ENCODE measurements at regions not wholly inside any gene's neighbourhood (a gene's known extent, or its start where the extent isn't known, plus 50 kb on each side); places are given as distances from the start of the nearest gene placed in this dataset.
"Not testable (repeated sequence)": the region's sequence is repeated elsewhere in the genome, so short reads cannot be mapped to it uniquely, and the experiment has no call there.

DNA sequence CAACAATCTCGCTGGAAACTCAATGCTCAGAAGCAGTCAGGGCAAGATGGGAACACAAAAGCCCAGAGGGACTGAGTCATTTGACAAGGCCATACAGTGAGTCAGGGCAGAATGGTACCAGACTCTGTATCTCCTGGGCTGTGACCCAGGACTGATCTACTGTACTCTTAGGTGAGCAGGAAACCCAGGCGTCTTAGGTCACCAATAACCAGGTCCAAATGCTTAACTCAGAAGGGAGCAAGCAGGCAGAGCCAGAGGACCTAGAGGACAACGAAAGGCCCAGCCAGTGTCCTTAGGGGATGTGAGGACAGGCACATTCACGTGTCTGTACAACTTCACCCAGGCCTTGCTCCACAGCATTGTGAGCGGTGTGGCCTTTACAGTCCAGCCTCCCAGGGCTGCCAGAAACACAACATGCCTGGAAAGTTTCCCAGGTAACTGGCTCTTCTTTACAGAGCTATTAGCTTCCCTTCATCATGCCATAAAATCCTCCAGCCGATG, 69.9 kb downstream of the ARL6IP4 start:
- H3K27me3 Mint-ChIP-seq (ENCODE audit: low read depth, poor library complexity) = peaks cover 9% of the 10 kb centered on the region
- H3K4me1 Mint-ChIP-seq = peaks cover 19% of the 10 kb centered on the region
- H3K27ac Mint-ChIP-seq = peak overlapping the region; percentile 6
- no peaks in the 10 kb centered on the region for H3K9me3 Mint-ChIP-seq
- no peaks in the 10 kb centered on the region for H3K36me3 Mint-ChIP-seq (ENCODE audit: low read depth)
- H3K4me3 Mint-ChIP-seq = no peak overlapping the region
- DNase-seq = no peak
- TF ChIP-seq, protein P1, sequence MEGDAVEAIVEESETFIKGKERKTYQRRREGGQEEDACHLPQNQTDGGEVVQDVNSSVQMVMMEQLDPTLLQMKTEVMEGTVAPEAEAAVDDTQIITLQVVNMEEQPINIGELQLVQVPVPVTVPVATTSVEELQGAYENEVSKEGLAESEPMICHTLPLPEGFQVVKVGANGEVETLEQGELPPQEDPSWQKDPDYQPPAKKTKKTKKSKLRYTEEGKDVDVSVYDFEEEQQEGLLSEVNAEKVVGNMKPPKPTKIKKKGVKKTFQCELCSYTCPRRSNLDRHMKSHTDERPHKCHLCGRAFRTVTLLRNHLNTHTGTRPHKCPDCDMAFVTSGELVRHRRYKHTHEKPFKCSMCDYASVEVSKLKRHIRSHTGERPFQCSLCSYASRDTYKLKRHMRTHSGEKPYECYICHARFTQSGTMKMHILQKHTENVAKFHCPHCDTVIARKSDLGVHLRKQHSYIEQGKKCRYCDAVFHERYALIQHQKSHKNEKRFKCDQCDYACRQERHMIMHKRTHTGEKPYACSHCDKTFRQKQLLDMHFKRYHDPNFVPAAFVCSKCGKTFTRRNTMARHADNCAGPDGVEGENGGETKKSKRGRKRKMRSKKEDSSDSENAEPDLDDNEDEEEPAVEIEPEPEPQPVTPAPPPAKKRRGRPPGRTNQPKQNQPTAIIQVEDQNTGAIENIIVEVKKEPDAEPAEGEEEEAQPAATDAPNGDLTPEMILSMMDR (IDR thresholded peaks at IDR 0.05) = no peak

DNA sequence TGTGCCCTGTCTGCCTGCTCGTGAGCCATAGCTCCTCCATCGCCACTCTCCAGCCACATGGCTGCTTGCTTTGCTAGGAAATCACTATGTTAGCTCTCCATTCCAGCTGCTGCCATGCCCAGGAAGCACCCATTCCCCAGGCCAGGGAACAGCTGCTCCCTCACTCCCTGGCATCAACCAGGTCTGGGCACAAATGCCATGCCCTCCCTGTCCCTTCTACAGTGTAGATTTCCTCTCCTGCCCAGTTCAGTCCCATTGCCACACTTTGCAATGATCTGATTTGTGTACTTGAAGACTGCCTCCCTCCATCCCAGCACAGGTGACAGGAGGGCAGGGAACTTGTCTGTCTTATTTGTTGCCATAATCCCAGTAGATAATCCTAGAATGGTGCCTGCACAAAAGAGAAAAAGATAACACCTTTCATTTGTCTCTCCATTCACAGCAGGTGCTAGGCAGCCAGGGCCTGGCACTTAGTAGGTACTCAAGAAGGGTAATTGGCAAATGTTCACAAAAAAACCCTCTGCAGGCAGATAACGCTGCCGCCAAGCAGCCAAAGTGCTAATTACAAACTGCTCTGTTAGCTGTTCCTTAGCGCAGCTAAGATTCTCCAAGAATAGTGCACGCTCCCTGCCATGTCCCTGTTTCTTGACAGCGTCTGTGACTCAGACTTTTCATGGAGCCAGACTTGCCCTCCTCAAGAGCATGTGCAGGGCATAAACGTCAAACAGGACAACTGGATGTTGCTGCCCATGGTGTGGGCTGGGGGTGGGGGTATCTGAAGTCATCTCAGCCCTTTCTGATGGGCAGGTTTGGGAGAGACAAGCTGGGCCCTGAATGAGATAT, 69.1 kb downstream of the ARL6IP4 start:
- H3K4me3 Mint-ChIP-seq = no peak overlapping the region
- TF ChIP-seq, protein P1 (IDR thresholded peaks at IDR 0.05) = no peak

DNA sequence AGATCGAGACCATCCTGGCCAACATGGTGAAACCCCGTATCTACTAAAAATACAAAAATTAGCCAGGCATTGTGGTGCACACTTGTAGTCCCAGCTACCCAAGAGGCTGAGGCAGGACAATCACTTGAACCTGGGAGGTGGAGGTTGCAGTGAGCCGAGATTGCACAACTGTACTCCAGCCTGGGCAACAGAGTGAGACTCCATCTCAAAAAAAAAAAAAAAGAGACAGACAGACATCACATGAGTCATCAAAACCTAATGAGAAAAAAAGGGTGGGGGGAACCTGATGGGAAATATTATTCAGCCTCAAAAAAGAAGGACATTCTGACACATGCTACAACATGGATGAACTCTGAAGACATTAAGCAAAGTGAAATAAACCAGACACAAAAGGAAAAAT, 67.4 kb downstream of the ARL6IP4 start:
- H3K36me3 Mint-ChIP-seq (ENCODE audit: low read depth); DNase-seq; H3K27ac Mint-ChIP-seq; H3K9me3 Mint-ChIP-seq; H3K27me3 Mint-ChIP-seq (ENCODE audit: low read depth, poor library complexity); H3K4me3 Mint-ChIP-seq: not testable (repeated sequence)
- peaks cover 29% of the 10 kb centered on the region for H3K4me1 Mint-ChIP-seq

More for the DNA sequence above, 69.1 kb downstream of the ARL6IP4 start:
- Mint-ChIP-seq H3K36me3 (ENCODE audit: low read depth) (no peaks in the 10 kb centered on the region), H3K27me3 (ENCODE audit: low read depth, poor library complexity) (peaks cover 6% of the 10 kb centered on the region), H3K27ac (no peak overlapping the region), H3K4me1 (peaks cover 18% of the 10 kb centered on the region), H3K9me3 (no peaks in the 10 kb centered on the region)
- no peak for DNase-seq

DNA sequence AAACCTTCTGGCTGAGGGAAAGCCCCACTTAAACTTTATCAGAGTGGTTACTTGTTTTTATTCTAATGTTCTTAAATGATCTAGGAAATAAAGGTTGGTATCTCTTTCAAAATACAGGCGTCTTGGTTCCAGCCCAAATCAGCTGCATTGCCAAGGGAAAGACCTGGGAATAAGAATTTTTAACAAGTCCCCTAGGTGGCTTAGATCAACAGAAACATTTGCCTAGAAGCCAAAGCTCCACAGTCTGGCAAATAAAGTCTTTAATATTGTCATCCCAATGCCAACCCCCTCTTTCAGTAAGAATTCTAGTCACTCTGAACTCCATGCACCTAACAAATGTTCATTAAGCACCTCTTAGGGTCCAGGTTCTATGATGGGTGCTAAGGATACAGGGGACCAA, 66.8 kb downstream of the ARL6IP4 start:
- H3K4me3 Mint-ChIP-seq = no peak overlapping the region
- peaks cover 3% of the 10 kb centered on the region for H3K27me3 Mint-ChIP-seq (ENCODE audit: low read depth, poor library complexity)
- TF ChIP-seq, protein P1 (IDR thresholded peaks at IDR 0.05) = no peak
- DNase-seq = no peak
- H3K27ac Mint-ChIP-seq = no peak overlapping the region
- no peaks in the 10 kb centered on the region for H3K9me3 Mint-ChIP-seq
- H3K36me3 Mint-ChIP-seq (ENCODE audit: low read depth) = no peaks in the 10 kb centered on the region
- peaks cover 29% of the 10 kb centered on the region for H3K4me1 Mint-ChIP-seq

DNA sequence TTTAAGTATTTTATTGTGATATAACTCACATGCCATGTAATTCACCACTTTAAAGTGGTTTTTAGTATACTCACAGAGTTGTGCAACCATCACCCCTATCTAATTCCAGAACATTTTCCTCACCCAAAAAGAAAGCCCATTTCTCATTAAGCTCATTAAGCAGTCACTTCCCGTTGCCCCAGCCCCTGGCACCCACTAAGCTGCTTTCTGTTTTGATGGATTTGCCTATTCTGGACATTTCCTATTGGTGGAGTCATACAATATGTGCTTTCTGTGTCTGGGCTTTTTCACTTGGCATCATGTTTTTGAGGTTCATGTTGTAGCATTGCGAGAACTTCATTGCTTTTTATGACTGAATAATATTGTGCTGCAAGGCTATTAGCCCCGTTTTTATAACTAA, 66.0 kb downstream of the ARL6IP4 start:
- no peak for DNase-seq
- no peak overlapping the region for H3K4me3 Mint-ChIP-seq
- no peak overlapping the region for H3K27ac Mint-ChIP-seq

DNA sequence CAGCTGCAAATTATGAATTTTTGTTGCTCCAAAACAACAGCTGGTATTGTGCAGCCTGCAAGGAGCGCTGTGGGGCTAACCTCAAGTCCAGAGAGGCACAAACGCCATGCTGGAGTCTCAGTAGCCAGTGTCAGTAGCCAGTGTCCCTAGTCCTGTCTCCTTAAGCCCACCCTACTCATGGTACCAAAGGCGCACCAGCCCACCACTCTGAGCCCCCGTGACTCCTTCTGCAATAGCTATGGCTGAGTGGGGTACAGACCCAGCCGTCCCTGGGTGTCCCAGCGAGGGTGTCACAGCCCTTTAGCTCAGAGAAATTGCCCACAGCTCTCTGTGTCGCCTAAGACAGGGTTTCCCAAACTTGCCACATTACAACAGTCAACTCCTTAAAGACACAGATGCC, 65.2 kb downstream of the ARL6IP4 start:
- H3K27ac Mint-ChIP-seq = no peak overlapping the region
- no peaks in the 10 kb centered on the region for H3K9me3 Mint-ChIP-seq
- peaks cover 42% of the 10 kb centered on the region for H3K4me1 Mint-ChIP-seq
- H3K4me3 Mint-ChIP-seq = no peak overlapping the region
- peaks cover 3% of the 10 kb centered on the region for H3K27me3 Mint-ChIP-seq (ENCODE audit: low read depth, poor library complexity)
- DNase-seq = no peak
- no peaks in the 10 kb centered on the region for H3K36me3 Mint-ChIP-seq (ENCODE audit: low read depth)
- TF ChIP-seq, protein P1 (IDR thresholded peaks at IDR 0.05) = no peak

More for the DNA sequence above, 66.0 kb downstream of the ARL6IP4 start:
- Mint-ChIP-seq H3K4me1 (peaks cover 37% of the 10 kb centered on the region), H3K36me3 (ENCODE audit: low read depth) (no peaks in the 10 kb centered on the region), H3K27me3 (ENCODE audit: low read depth, poor library complexity) (peaks cover 3% of the 10 kb centered on the region), H3K9me3 (no peaks in the 10 kb centered on the region)
- TF ChIP-seq, protein P1 (IDR thresholded peaks at IDR 0.05) = no peak

Measured in nephron progenitor cell (in vitro differentiated cells).